DND-41 (cell line): ENCODE measurements at regions not wholly inside any gene's neighbourhood (a gene's known extent, or its start where the extent isn't known, plus 50 kb on each side); places are given as distances from the start of the nearest gene placed in this dataset.

Experiments used
- ATAC-seq: fragments of 200-7000 bp; cut with Tn5 transposase; 3 replicates; pipeline ENCODE4 v1.9.1; 2021; ENCODE audit warnings: low read depth; ENCODE audit not compliant: insufficient read depth
- DNase-seq: peaks from one replicate; pipeline ENCODE4 v3.0.0-alpha.2; 2020
- H2AFZ ChIP-seq: 2 replicates; pipeline ENCODE4 v1.6.0; 2012; ENCODE audit warnings: low read depth, low read length
- H3K27ac ChIP-seq: 2 replicates; pipeline ENCODE4 v1.5.1; 2012; ENCODE audit warnings: low read length, inconsistent platforms
- H3K27me3 ChIP-seq: fragments of 200-600 bp; sonication (generic); 2 replicates; pipeline ENCODE4 v1.6.0; 2012; ENCODE audit warnings: low read length, mild to moderate bottlenecking, inconsistent platforms; ENCODE audit not compliant: insufficient read depth, poor library complexity
- H3K36me3 ChIP-seq: 2 replicates; pipeline ENCODE4 v1.5.1; 2012; ENCODE audit warnings: low read length, inconsistent platforms; ENCODE audit not compliant: insufficient read depth
- H3K4me1 ChIP-seq: 2 replicates; pipeline ENCODE4 v1.5.1; 2012; ENCODE audit warnings: mild to moderate bottlenecking, low read length; ENCODE audit not compliant: insufficient read depth
- H3K4me2 ChIP-seq: 2 replicates; pipeline ENCODE4 v1.6.0; 2012; ENCODE audit warnings: mild to moderate bottlenecking, moderate library complexity, low read length, inconsistent platforms; ENCODE audit not compliant: insufficient read depth
- H3K4me3 ChIP-seq, 2 experiments: fragments of 200-600 bp in 1 of 2; shearing (Covaris generic) in 1 of 2; 2 replicates each; pipeline ENCODE4 v1.5.1; 2012 to 2016; ENCODE audit warnings: inconsistent platforms in 2 of 2, low read length in 2 of 2, mild to moderate bottlenecking in 2 of 2, low read depth in 1 of 2, moderate library complexity in 1 of 2
- H3K79me2 ChIP-seq: 2 replicates; pipeline ENCODE4 v1.6.0; 2012; ENCODE audit warnings: low read length, inconsistent platforms; ENCODE audit not compliant: insufficient read depth
- H3K9ac ChIP-seq: 2 replicates; pipeline ENCODE4 v1.6.0; 2012; ENCODE audit warnings: low read depth, mild to moderate bottlenecking, inconsistent platforms, low read length, moderate library complexity
- H3K9me3 ChIP-seq: 2 replicates; pipeline ENCODE4 v1.5.1; 2012; ENCODE audit warnings: low read length, moderate library complexity, mild to moderate bottlenecking, inconsistent platforms; ENCODE audit not compliant: insufficient read depth, severe bottlenecking
- H4K20me1 ChIP-seq: 2 replicates; pipeline ENCODE4 v1.6.0; 2012; ENCODE audit warnings: low read length; ENCODE audit not compliant: insufficient read depth
- CTCF ChIP-seq: IDR thresholded peaks from 2 replicates; pipeline ENCODE4 v1.5.1; 2012; ENCODE audit warnings: borderline replicate concordance, low read length, moderate library complexity, mild to moderate bottlenecking; ENCODE audit not compliant: poor library complexity, severe bottlenecking; ENCODE audit errors: extremely low read depth
- EZH2 ChIP-seq: IDR thresholded peaks from 3 replicates; pipeline ENCODE4 v1.6.1; 2012; ENCODE audit warnings: borderline replicate concordance, low read depth, mild to moderate bottlenecking, moderate library complexity, low read length, inconsistent platforms; ENCODE audit not compliant: severe bottlenecking

GRCh38 chr13:73873940-73874830 is 260.0 kb downstream of the KLF12 start:
- H2AFZ ChIP-seq, result no peak overlapping the region
- H3K9me3 ChIP-seq, result no peaks in the 10 kb centered on the region
- peaks cover 37% of the 10 kb centered on the region for H3K79me2 ChIP-seq
- H3K27me3 ChIP-seq, result no peaks in the 10 kb centered on the region
- H3K27ac ChIP-seq, result no peak overlapping the region
- no peak for ATAC-seq
- H3K4me1 ChIP-seq, result no peaks in the 10 kb centered on the region
- peaks cover 11% of the 10 kb centered on the region; the same call in 1 of the 2 replicates for H3K36me3 ChIP-seq
- no peak overlapping the region for H3K4me3 ChIP-seq
- H4K20me1 ChIP-seq, result peaks cover 16% of the 10 kb centered on the region; the same call in 1 of the 2 replicates
- H3K9ac ChIP-seq, result no peak overlapping the region
- no peak for DNase-seq
- TF ChIP-seq CTCF, result no peak
- TF ChIP-seq EZH2, result no peak
- no peak overlapping the region for H3K4me2 ChIP-seq

GRCh38 chr13:73872397-73872796 is 261.8 kb downstream of the KLF12 start:
- no peaks in the 10 kb centered on the region for H3K27me3 ChIP-seq
- no peak for TF ChIP-seq EZH2
- TF ChIP-seq CTCF, result no peak
- no peak for DNase-seq
- H3K4me2 ChIP-seq, result no peak overlapping the region
- H2AFZ ChIP-seq, result no peak overlapping the region
- H3K4me3 ChIP-seq, result no peak overlapping the region
- no peak overlapping the region for H3K9ac ChIP-seq
- peaks cover 8% of the 10 kb centered on the region; the same call in 1 of the 2 replicates for H3K36me3 ChIP-seq
- peaks cover 16% of the 10 kb centered on the region; the same call in 1 of the 2 replicates for H4K20me1 ChIP-seq
- H3K27ac ChIP-seq, result no peak overlapping the region
- H3K9me3 ChIP-seq, result no peaks in the 10 kb centered on the region
- H3K79me2 ChIP-seq, result peaks cover 30% of the 10 kb centered on the region
- ATAC-seq, result no peak
- H3K4me1 ChIP-seq, result no peaks in the 10 kb centered on the region

- Histone ChIP-seq H3K27me3 (no peaks in the 10 kb centered on the region), H2AFZ (no peak overlapping the region), H4K20me1 (peaks cover 16% of the 10 kb centered on the region; the same call in 1 of the 2 replicates), H3K4me1 (no peaks in the 10 kb centered on the region), H3K36me3 (peaks cover 8% of the 10 kb centered on the region; the same call in 1 of the 2 replicates), H3K9me3 (no peaks in the 10 kb centered on the region), H3K9ac (no peak overlapping the region), H3K4me3 (no peak overlapping the region), H3K4me2 (no peak overlapping the region), H3K79me2 (peaks cover 29% of the 10 kb centered on the region), H3K27ac (no peak overlapping the region)
- DNase-seq, result no peak
- no peak for ATAC-seq
- no peak for TF ChIP-seq EZH2
- no peak for TF ChIP-seq CTCF
Measured at GRCh38 chr13:73870970-73871935, 263.0 kb downstream of the KLF12 start.
